BLaER1 (cell line): ENCODE measurements at regions not wholly inside any gene's neighbourhood (a gene's known extent, or its start where the extent isn't known, plus 50 kb on each side); places are given as distances from the start of the nearest gene placed in this dataset.
A peak's percentile ranks its signal among the peaks of the same experiment; 100 is the strongest.

Experiments
- H3K27ac ChIP-seq: shearing (Covaris generic); formaldehyde crosslinking; 2 replicates; pipeline ENCODE4 v1.8.1; 2022
- H3K27me3 ChIP-seq: shearing (Covaris generic); formaldehyde crosslinking; 2 replicates; pipeline ENCODE4 v1.8.1; 2022
- H3K36me3 ChIP-seq: shearing (Covaris generic); formaldehyde crosslinking; 2 replicates; pipeline ENCODE4 v1.8.1; 2022
- H3K4me1 ChIP-seq: shearing (Covaris generic); formaldehyde crosslinking; 2 replicates; pipeline ENCODE4 v1.8.1; 2022
- H3K4me2 ChIP-seq: shearing (Covaris generic); formaldehyde crosslinking; 2 replicates; pipeline ENCODE4 v1.8.1; 2022
- H3K4me3 ChIP-seq: shearing (Covaris generic); formaldehyde crosslinking; 2 replicates; pipeline ENCODE4 v1.8.1; 2022
- H3K9ac ChIP-seq: shearing (Covaris generic); formaldehyde crosslinking; 2 replicates; pipeline ENCODE4 v1.8.1; 2022
- H3K9me3 ChIP-seq: shearing (Covaris generic); formaldehyde crosslinking; 2 replicates; pipeline ENCODE4 v1.8.1; 2022
- H4K20me1 ChIP-seq: shearing (Covaris generic); formaldehyde crosslinking; 2 replicates; pipeline ENCODE4 v1.8.1; 2022
- Cebpa-rat ChIP-seq: shearing (Covaris generic); IDR thresholded peaks from 2 replicates; pipeline ENCODE4 v1.8.1; 2022

- H3K27me3 ChIP-seq: no peaks in the 10 kb centered on the region
- TF ChIP-seq Cebpa-rat: no peak
- no peaks in the 10 kb centered on the region for H3K36me3 ChIP-seq
- no peaks in the 10 kb centered on the region for H3K4me1 ChIP-seq
- H3K9ac ChIP-seq: no peak overlapping the region
- no peak overlapping the region for H3K4me3 ChIP-seq
- H3K9me3 ChIP-seq: peaks cover 9% of the 10 kb centered on the region
- no peak overlapping the region for H3K27ac ChIP-seq
- no peaks in the 10 kb centered on the region for H4K20me1 ChIP-seq
- H3K4me2 ChIP-seq: no peak overlapping the region
Observed at GRCh38 chr13:21785990-21786389, 115.1 kb downstream of the FGF9 start.

- no peaks in the 10 kb centered on the region; the same call in 1 of the 2 replicates for H3K9me3 ChIP-seq
- peaks cover 50% of the 10 kb centered on the region for H3K4me1 ChIP-seq
- TF ChIP-seq Cebpa-rat: no peak
- no peaks in the 10 kb centered on the region for H3K27me3 ChIP-seq
- H4K20me1 ChIP-seq: no peaks in the 10 kb centered on the region
- H3K4me2 ChIP-seq: peak overlapping the region; percentile 50; the same call in 1 of the 2 replicates
- no peak overlapping the region for H3K4me3 ChIP-seq
- H3K9ac ChIP-seq: no peak overlapping the region
- no peaks in the 10 kb centered on the region for H3K36me3 ChIP-seq
- H3K27ac ChIP-seq: no peak overlapping the region
Observed at GRCh38 chr13:21796066-21796465, 125.2 kb downstream of the FGF9 start.

GRCh38 chr13:21796775-21797514 lies 126.1 kb downstream of the FGF9 start:
- peak overlapping the region; percentile 50 for H3K4me2 ChIP-seq
- TF ChIP-seq Cebpa-rat: no peak
- H3K4me3 ChIP-seq: no peak overlapping the region
- H3K27ac ChIP-seq: peak overlapping the region; percentile 81
- H3K27me3 ChIP-seq: no peaks in the 10 kb centered on the region
- no peaks in the 10 kb centered on the region for H3K36me3 ChIP-seq
- H3K9ac ChIP-seq: no peak overlapping the region
- H3K4me1 ChIP-seq: peaks cover 50% of the 10 kb centered on the region
- H4K20me1 ChIP-seq: no peaks in the 10 kb centered on the region
- no peaks in the 10 kb centered on the region; the same call in 1 of the 2 replicates for H3K9me3 ChIP-seq

DNA sequence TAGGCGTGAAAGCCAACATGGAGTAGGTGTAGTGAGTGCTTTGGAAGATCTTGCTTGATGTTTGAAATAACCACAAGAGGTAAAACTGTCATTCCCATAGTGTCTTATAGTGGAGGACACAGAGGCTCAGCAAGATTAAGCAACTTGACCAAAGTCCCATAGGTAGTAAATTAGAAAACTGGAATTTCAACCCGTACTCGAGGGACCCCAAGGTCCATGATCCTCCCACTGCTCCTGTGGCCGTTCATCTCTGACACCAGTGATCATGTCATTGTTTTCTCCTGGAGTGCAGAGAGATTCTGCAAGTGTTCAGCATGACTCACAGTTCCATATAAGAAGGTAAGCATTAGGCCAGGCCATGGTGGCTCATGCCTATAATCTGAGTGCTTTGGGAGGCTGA lies 126.9 kb downstream of the FGF9 start:
- H3K9me3 ChIP-seq: no peaks in the 10 kb centered on the region; the same call in 1 of the 2 replicates
- H4K20me1 ChIP-seq: no peaks in the 10 kb centered on the region
- no peak overlapping the region for H3K4me3 ChIP-seq
- H3K9ac ChIP-seq: peak overlapping the region; percentile 51; the same call in 1 of the 2 replicates
- no peaks in the 10 kb centered on the region for H3K27me3 ChIP-seq
- H3K4me1 ChIP-seq: peaks cover 56% of the 10 kb centered on the region
- peak overlapping the region; percentile 50 for H3K4me2 ChIP-seq
- TF ChIP-seq Cebpa-rat: no peak
- H3K27ac ChIP-seq: peak overlapping the region; percentile 81
- H3K36me3 ChIP-seq: no peaks in the 10 kb centered on the region

- Histone ChIP-seq H3K4me1 (peaks cover 56% of the 10 kb centered on the region), H3K27me3 (no peaks in the 10 kb centered on the region), H3K9me3 (no peaks in the 10 kb centered on the region; the same call in 1 of the 2 replicates), H3K4me2 (peak overlapping the region; percentile 50), H3K4me3 (no peak overlapping the region), H3K9ac (peak overlapping the region; percentile 51; the same call in 1 of the 2 replicates), H3K27ac (peak overlapping the region; percentile 81), H4K20me1 (no peaks in the 10 kb centered on the region), H3K36me3 (no peaks in the 10 kb centered on the region)
- TF ChIP-seq Cebpa-rat: no peak
Observed at GRCh38 chr13:21798181-21798580, 127.3 kb downstream of the FGF9 start.

GRCh38 chr13:21799671-21800070 lies 128.8 kb downstream of the FGF9 start:
- Histone ChIP-seq H3K36me3 (no peaks in the 10 kb centered on the region), H3K4me3 (no peak overlapping the region), H3K9ac (no peak overlapping the region), H3K27me3 (no peaks in the 10 kb centered on the region), H4K20me1 (no peaks in the 10 kb centered on the region), H3K4me1 (peaks cover 56% of the 10 kb centered on the region), H3K27ac (peak overlapping the region; percentile 45; the same call in 1 of the 2 replicates), H3K4me2 (peak overlapping the region; percentile 50), H3K9me3 (no peaks in the 10 kb centered on the region)
- TF ChIP-seq Cebpa-rat: no peak

- H4K20me1 ChIP-seq: no peaks in the 10 kb centered on the region
- TF ChIP-seq Cebpa-rat: no peak
- H3K27me3 ChIP-seq: no peaks in the 10 kb centered on the region
- no peak overlapping the region for H3K27ac ChIP-seq
- peaks cover 63% of the 10 kb centered on the region for H3K4me1 ChIP-seq
- no peaks in the 10 kb centered on the region for H3K36me3 ChIP-seq
- H3K4me2 ChIP-seq: no peak overlapping the region
- no peak overlapping the region for H3K9ac ChIP-seq
- H3K9me3 ChIP-seq: no peaks in the 10 kb centered on the region
- H3K4me3 ChIP-seq: no peak overlapping the region
Observed at GRCh38 chr13:21800837-21801616, 130.2 kb downstream of the FGF9 start.

GRCh38 chr13:21805733-21806132 lies 134.9 kb downstream of the FGF9 start:
- H3K27me3 ChIP-seq: no peaks in the 10 kb centered on the region
- peak overlapping the region; percentile 33 for H3K4me2 ChIP-seq
- H3K9ac ChIP-seq: no peak overlapping the region
- H3K9me3 ChIP-seq: peaks cover 7% of the 10 kb centered on the region
- no peaks in the 10 kb centered on the region for H3K36me3 ChIP-seq
- no peak overlapping the region for H3K4me3 ChIP-seq
- H3K27ac ChIP-seq: no peak overlapping the region
- peaks cover 18% of the 10 kb centered on the region for H3K4me1 ChIP-seq
- no peak for TF ChIP-seq Cebpa-rat
- no peaks in the 10 kb centered on the region for H4K20me1 ChIP-seq

DNA sequence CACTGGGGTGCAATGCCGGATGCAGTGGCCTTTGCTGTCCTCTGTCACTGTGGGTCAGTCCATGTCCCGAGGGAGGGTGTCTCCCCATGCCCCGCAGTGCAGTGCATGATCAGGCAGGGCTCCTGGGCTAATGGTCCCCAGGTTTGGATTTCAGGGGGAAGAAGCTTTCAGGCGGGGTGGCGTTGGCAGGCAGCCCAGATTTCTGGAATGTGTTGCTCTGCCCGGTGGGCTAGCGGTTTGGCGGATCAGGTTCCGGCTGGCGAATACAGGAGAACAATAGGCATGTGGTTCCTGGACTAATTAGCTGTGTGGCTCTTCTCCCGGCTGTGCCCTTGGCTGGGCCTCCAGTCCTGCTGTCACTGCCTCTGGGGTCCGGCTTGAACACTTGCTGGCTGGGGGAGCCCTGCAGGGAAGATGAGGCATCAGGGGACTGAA lies 141.3 kb downstream of the FGF9 start:
- Histone ChIP-seq H3K4me2 (no peak overlapping the region), H3K4me3 (no peak overlapping the region), H3K36me3 (no peaks in the 10 kb centered on the region), H4K20me1 (no peaks in the 10 kb centered on the region), H3K27ac (no peak overlapping the region), H3K27me3 (no peaks in the 10 kb centered on the region), H3K9ac (no peak overlapping the region), H3K9me3 (peaks cover 11% of the 10 kb centered on the region), H3K4me1 (no peaks in the 10 kb centered on the region)
- TF ChIP-seq Cebpa-rat: no peak

- Histone ChIP-seq H3K4me2 (no peak overlapping the region), H3K4me3 (no peak overlapping the region), H4K20me1 (no peaks in the 10 kb centered on the region), H3K9me3 (peaks cover 14% of the 10 kb centered on the region), H3K4me1 (no peaks in the 10 kb centered on the region), H3K27ac (no peak overlapping the region), H3K9ac (no peak overlapping the region), H3K27me3 (no peaks in the 10 kb centered on the region), H3K36me3 (no peaks in the 10 kb centered on the region)
- TF ChIP-seq Cebpa-rat: no peak
Observed at GRCh38 chr13:21813110-21813509, 142.2 kb downstream of the FGF9 start.
